Endothelial cell of umbilical vein (primary cell): ENCODE measurements at regions not wholly inside any gene's neighbourhood (a gene's known extent, or its start where the extent isn't known, plus 50 kb on each side); places are given as distances from the start of the nearest gene placed in this dataset.

Experiments
- BruUV-seq: library from RNA; stranded (reverse); fragments of 400-500 nt; replicated peaks from 2 replicates; lab custom pipeline; 2021; lab: Mats Ljungman, UMichigan
- CTCF ChIA-PET: fragments of 300-600, 350-600 bp; sonication (Branson Sonifier 250); formaldehyde crosslinking; loops from one replicate; lab custom pipeline; 2021; ENCODE audit warnings: antibody characterized with exemption, inconsistent platforms; lab: Charles Lee
- POLR2A ChIA-PET: fragments of 300-600, 350-600 bp; sonication (Branson Sonifier 250); formaldehyde crosslinking; loops from one replicate; lab custom pipeline; 2021; ENCODE audit warnings: antibody characterized with exemption, inconsistent platforms; lab: Charles Lee
- DNase-seq: peaks from one replicate; pipeline ENCODE4 v3.0.0-alpha.2; 2011; ENCODE audit warnings: low read depth, low spot score
- FAIRE-seq: peaks from 2 replicates; lab custom pipeline; 2011; peaks lifted over from hg19 to GRCh38; lab: Jason Lieb, UNC
- H2AFZ ChIP-seq: 2 replicates; pipeline ENCODE4 v1.6.0; 2012; ENCODE audit warnings: low read depth, low read length, control low read depth, inconsistent platforms
- H3K27ac ChIP-seq: 2 replicates; pipeline ENCODE4 v1.5.1; 2011; ENCODE audit warnings: low read depth, mild to moderate bottlenecking, control low read depth, low read length, moderate library complexity; ENCODE audit not compliant: insufficient read depth
- H3K27me3 ChIP-seq, 2 experiments: 2 replicates each; pipeline versions ENCODE4 v1.6.0 to v1.6.1; 2011; ENCODE audit warnings: low read length in 2 of 2, mixed read lengths in 1 of 2; ENCODE audit not compliant: control insufficient read depth in 2 of 2, insufficient read depth in 2 of 2
- H3K36me3 ChIP-seq, 2 experiments: 2 replicates in 1 of 2; 3 replicates in 1 of 2; pipeline ENCODE4 v1.5.1; 2011; ENCODE audit warnings: low read length in 2 of 2, mild to moderate bottlenecking in 1 of 2, moderate library complexity in 1 of 2; ENCODE audit not compliant: control insufficient read depth in 2 of 2, insufficient read depth in 2 of 2; ENCODE audit errors: extremely low read depth in 1 of 2
- H3K4me1 ChIP-seq: 3 replicates; pipeline ENCODE4 v1.5.1; 2011; ENCODE audit warnings: mild to moderate bottlenecking, low read length; ENCODE audit not compliant: control insufficient read depth, insufficient read depth; ENCODE audit errors: extremely low read depth
- H3K4me2 ChIP-seq: 2 replicates; pipeline ENCODE4 v1.6.1; 2011; ENCODE audit warnings: low read length, control low read depth, mixed read lengths; ENCODE audit not compliant: insufficient read depth
- H3K4me3 ChIP-seq, 3 experiments: fragments of 200-600 bp in 1 of 3; sonication (generic), shearing (Covaris generic) in 1 of 3; replicated peaks in 1 of 3; 2 replicates each; pipeline ENCODE4 v1.5.1; 2011 to 2016; ENCODE audit warnings: control low read depth in 3 of 3, low read length in 3 of 3, mild to moderate bottlenecking in 2 of 3, inconsistent platforms in 1 of 3, low read depth in 1 of 3, moderate library complexity in 1 of 3; ENCODE audit not compliant: insufficient read depth in 1 of 3
- H3K79me2 ChIP-seq: 2 replicates; pipeline ENCODE4 v1.6.0; 2012; ENCODE audit warnings: low read length, inconsistent platforms; ENCODE audit not compliant: control insufficient read depth, insufficient read depth
- H3K9ac ChIP-seq: replicated peaks from 2 replicates; pipeline ENCODE3; 2011; ENCODE audit warnings: low read length, control low read depth; ENCODE audit not compliant: insufficient read depth; ENCODE audit errors: extremely low read depth
- H3K9me1 ChIP-seq: replicated peaks from 3 replicates; pipeline ENCODE4 v1.6.0; 2011; ENCODE audit warnings: mild to moderate bottlenecking, low read length; ENCODE audit not compliant: control insufficient read depth, insufficient read depth; ENCODE audit errors: extremely low read depth
- H3K9me3 ChIP-seq: replicated peaks from 2 replicates; pipeline ENCODE4 v1.5.1; 2012; ENCODE audit warnings: low read length, inconsistent platforms; ENCODE audit not compliant: control insufficient read depth, insufficient read depth
- H4K20me1 ChIP-seq: replicated peaks from 2 replicates; pipeline ENCODE3; 2011; ENCODE audit warnings: mild to moderate bottlenecking, low read length; ENCODE audit not compliant: control insufficient read depth, insufficient read depth; ENCODE audit errors: extremely low read depth
- EZH2 ChIP-seq: IDR thresholded peaks from 2 replicates; pipeline ENCODE4 v1.6.1; 2012; ENCODE audit warnings: borderline replicate concordance, low read depth, mild to moderate bottlenecking, moderate library complexity, low read length, inconsistent platforms; ENCODE audit not compliant: severe bottlenecking
- MYC ChIP-seq: IDR thresholded peaks from one replicate; pipeline ENCODE4 v1.6.1; 2011; ENCODE audit warnings: mild to moderate bottlenecking, low read depth, low read length
- POLR2A ChIP-seq: IDR thresholded peaks from 2 replicates; pipeline ENCODE4 v1.6.1; 2012; ENCODE audit warnings: low read depth, mild to moderate bottlenecking, control low read depth, low read length
- POLR2AphosphoS5 ChIP-seq: IDR thresholded peaks from 2 replicates; pipeline ENCODE4 v1.6.1; 2012; ENCODE audit warnings: low read depth, mild to moderate bottlenecking, control low read depth, low read length, moderate library complexity; ENCODE audit not compliant: insufficient read depth
- dilution Hi-C: fragments of 300-500 bp; cut with MboI; formaldehyde crosslinking; loops from one replicate; pipeline ENCODE4 v1.15.0; 2019; ENCODE audit warnings: low sequenced_read_pairs; ENCODE audit not compliant: extremely low pct_ligation_motif_present
- intact Hi-C: fragments of 100-400 bp; cut with micrococcal nuclease; formaldehyde crosslinking; loops from one replicate; pipeline ENCODE4 v1.10.0; 2022
- TF ChIP-seq, protein P1 (sequence below), 2 donors: IDR thresholded peaks; 1 replicate in 1 of 2; 2 replicates in 1 of 2; pipeline ENCODE4 v1.5.1; 2011; ENCODE audit warnings: low read length in 2 of 2, mild to moderate bottlenecking in 2 of 2, moderate library complexity in 2 of 2, control low read depth in 1 of 2, inconsistent platforms in 1 of 2, low read depth in 1 of 2; ENCODE audit not compliant: insufficient read depth in 1 of 2; ENCODE audit errors: extremely low read depth in 1 of 2

DNA sequence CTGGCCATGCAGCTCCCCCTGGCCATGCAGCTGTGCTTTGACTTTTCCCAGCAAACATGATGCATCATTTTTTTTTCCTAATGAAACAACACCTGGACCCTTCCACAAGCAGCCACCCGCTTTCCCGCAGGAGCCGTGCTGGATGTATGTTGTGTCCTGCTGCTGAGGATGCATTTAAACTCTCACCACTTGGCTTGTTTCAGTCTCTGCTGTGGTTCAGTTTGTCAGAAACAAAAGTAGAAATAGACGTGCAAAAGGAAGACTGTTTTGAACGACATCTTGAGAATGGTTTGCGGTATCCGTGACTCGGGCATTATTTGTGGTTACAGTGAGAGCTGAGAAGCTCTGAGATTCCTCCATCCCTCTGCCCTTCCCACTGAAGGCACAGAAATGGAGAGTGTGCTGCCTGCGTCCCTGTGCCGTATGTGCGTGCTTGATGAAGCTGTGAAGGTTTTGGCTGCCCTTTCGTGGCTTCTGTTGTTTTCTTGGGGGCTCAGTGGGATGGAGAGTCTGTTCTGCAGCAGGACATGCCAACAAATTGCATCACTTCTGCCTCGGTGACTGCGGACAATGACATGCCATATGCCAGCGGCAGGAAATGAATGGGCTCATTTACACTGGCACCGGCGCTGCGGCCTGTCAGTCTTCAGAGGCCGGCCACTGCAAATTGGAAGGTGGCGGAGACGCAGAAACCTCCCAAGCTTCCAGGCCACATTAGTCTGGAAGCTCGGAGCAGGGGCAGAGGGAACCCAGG is 417.7 kb upstream of the SALL3 start:
- FAIRE-seq (no peak), DNase-seq (no peak)
- Histone ChIP-seq H3K9ac (no peak overlapping the region), H3K27ac (no peak overlapping the region), H3K4me1 (no peaks in the 10 kb centered on the region), H2AFZ (no peak overlapping the region), H3K79me2 (no peaks in the 10 kb centered on the region), H3K4me2 (no peak overlapping the region), H3K36me3 (no peaks in the 10 kb centered on the region), H4K20me1 (no peaks in the 10 kb centered on the region), H3K4me3 (no peak overlapping the region), H3K9me3 (peaks cover 3% of the 10 kb centered on the region), H3K9me1 (no peaks in the 10 kb centered on the region), H3K27me3 (no peaks in the 10 kb centered on the region)
- intact Hi-C loops: no loop called here
- dilution Hi-C loops: no loop called here
- BruUV-seq: no TSS peak
- CTCF ChIA-PET: no interaction called here
- POLR2A ChIA-PET: no interaction called here
- TF ChIP-seq MYC (no peak), POLR2AphosphoS5 (no peak), EZH2 (no peak)

DNA sequence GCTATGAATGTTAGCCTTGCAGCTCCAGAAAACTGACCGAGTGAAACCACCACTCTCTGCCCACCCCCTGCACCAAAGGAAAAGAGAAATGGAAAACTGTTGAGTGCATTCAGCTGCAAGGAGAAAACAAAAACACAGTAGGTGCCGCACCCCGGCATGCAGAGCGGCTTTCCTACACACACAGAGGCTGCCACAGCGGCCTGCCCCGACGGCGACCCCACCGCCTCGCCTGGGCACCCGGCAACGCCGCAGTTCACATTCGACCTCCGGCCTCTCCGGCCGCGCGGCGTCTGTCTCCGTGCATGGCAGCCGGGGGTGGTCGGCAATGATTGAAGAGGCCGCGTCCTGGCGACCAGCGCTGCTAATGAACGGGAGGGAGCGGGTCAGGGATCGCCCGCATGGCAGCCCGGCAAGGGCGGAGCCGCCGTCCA is 417.1 kb upstream of the SALL3 start:
- H3K27me3 ChIP-seq: no peaks in the 10 kb centered on the region
- H3K79me2 ChIP-seq: no peaks in the 10 kb centered on the region
- no peaks in the 10 kb centered on the region for H3K36me3 ChIP-seq
- no peak overlapping the region for H3K4me2 ChIP-seq
- H3K9me1 ChIP-seq: no peaks in the 10 kb centered on the region
- no peak for FAIRE-seq
- no TSS peak for BruUV-seq
- H3K9ac ChIP-seq: no peak overlapping the region
- H3K9me3 ChIP-seq: peaks cover 3% of the 10 kb centered on the region
- no peak overlapping the region for H3K4me3 ChIP-seq
- no peak for DNase-seq
- ChIA-PET CTCF (no interaction called here), POLR2A (no interaction called here)
- H3K4me1 ChIP-seq: no peaks in the 10 kb centered on the region
- intact Hi-C loops: no loop called here
- no peak overlapping the region for H2AFZ ChIP-seq
- TF ChIP-seq, protein P1, sequence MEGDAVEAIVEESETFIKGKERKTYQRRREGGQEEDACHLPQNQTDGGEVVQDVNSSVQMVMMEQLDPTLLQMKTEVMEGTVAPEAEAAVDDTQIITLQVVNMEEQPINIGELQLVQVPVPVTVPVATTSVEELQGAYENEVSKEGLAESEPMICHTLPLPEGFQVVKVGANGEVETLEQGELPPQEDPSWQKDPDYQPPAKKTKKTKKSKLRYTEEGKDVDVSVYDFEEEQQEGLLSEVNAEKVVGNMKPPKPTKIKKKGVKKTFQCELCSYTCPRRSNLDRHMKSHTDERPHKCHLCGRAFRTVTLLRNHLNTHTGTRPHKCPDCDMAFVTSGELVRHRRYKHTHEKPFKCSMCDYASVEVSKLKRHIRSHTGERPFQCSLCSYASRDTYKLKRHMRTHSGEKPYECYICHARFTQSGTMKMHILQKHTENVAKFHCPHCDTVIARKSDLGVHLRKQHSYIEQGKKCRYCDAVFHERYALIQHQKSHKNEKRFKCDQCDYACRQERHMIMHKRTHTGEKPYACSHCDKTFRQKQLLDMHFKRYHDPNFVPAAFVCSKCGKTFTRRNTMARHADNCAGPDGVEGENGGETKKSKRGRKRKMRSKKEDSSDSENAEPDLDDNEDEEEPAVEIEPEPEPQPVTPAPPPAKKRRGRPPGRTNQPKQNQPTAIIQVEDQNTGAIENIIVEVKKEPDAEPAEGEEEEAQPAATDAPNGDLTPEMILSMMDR (IDR thresholded peaks at IDR 0.05; ENCODE audit: extremely low read depth in 1 of 2, insufficient read depth in 1 of 2, low read depth in 1 of 2, low read length in 2 of 2): no peak
- no peak for TF ChIP-seq POLR2A
- dilution Hi-C loops: no loop called here
- H3K27ac ChIP-seq: no peak overlapping the region
- H4K20me1 ChIP-seq: no peaks in the 10 kb centered on the region
